WTC11 (cell line): ENCODE measurements at regions not wholly inside any gene's neighbourhood (a gene's known extent, or its start where the extent isn't known, plus 50 kb on each side); places are given as distances from the start of the nearest gene placed in this dataset.

Source experiments
- ATAC-seq: fragments of 200-7000 bp; cut with Tn5 transposase; 2 replicates; pipeline ENCODE4 v1.10.0; 2021; ENCODE audit warnings: mild to moderate bottlenecking, moderate library complexity
- CTCF ChIA-PET: fragments of 300-600 bp; sonication (Branson Sonifier 250); formaldehyde crosslinking; loops from one replicate; lab custom pipeline; 2021; ENCODE audit warnings: antibody characterized with exemption; lab: Charles Lee
- POLR2A ChIA-PET: fragments of 350-600 bp; sonication (Branson Sonifier 250); formaldehyde crosslinking; loops from one replicate; lab custom pipeline; 2021; ENCODE audit warnings: antibody characterized with exemption; lab: Charles Lee
- DNase-seq: peaks from one replicate; pipeline ENCODE4 v3.0.0; 2021; ENCODE audit warnings: low spot score
- H3K27ac Mint-ChIP-seq: 2 replicates; pipeline ENCODE4 v1.8.0; 2021; ENCODE audit warnings: mixed read lengths
- H3K27me3 Mint-ChIP-seq: 2 replicates; pipeline ENCODE4 v1.8.0; 2021; ENCODE audit warnings: low read depth, mild to moderate bottlenecking, moderate library complexity, mixed read lengths
- H3K36me3 Mint-ChIP-seq: 2 replicates; pipeline ENCODE4 v1.8.0; 2021; ENCODE audit warnings: mixed read lengths
- H3K4me1 Mint-ChIP-seq: 2 replicates; pipeline ENCODE4 v1.8.0; 2022; ENCODE audit warnings: mixed read lengths
- H3K4me3 Mint-ChIP-seq: 2 replicates; pipeline ENCODE4 v1.8.0; 2021; ENCODE audit warnings: mild to moderate bottlenecking, moderate library complexity, mixed read lengths
- H3K9me3 Mint-ChIP-seq: 2 replicates; pipeline ENCODE4 v1.8.0; 2021; ENCODE audit warnings: mixed read lengths
- ATF1 ChIP-seq: sonication (generic); formaldehyde crosslinking; IDR thresholded peaks from 2 replicates; pipeline ENCODE4 v1.8.1; 2023; ENCODE audit warnings: mild to moderate bottlenecking, moderate library complexity, missing genetic modification reagents
- CBFB ChIP-seq: sonication (generic); formaldehyde crosslinking; IDR thresholded peaks from 2 replicates; pipeline ENCODE4 v1.8.1; 2022; ENCODE audit warnings: mild to moderate bottlenecking, low read depth, missing genetic modification reagents
- CREM ChIP-seq: sonication (generic); formaldehyde crosslinking; IDR thresholded peaks from 2 replicates; pipeline ENCODE4 v1.8.1; 2022; ENCODE audit warnings: mild to moderate bottlenecking, missing genetic modification reagents, moderate library complexity
- GRHL2 ChIP-seq: fragments of 250-450 bp; sonication (Bioruptor Pico); IDR thresholded peaks from 2 replicates; pipeline ENCODE4 v1.8.0; 2022; ENCODE audit warnings: mild to moderate bottlenecking, moderate library complexity; ENCODE audit not compliant: insufficient replicate concordance, severe bottlenecking
- IRF2 ChIP-seq: sonication (generic); formaldehyde crosslinking; IDR thresholded peaks from 2 replicates; pipeline ENCODE4 v1.8.0; 2022; ENCODE audit warnings: low read depth, missing genetic modification reagents, borderline replicate concordance
- NR2C2 ChIP-seq: sonication (generic); formaldehyde crosslinking; IDR thresholded peaks from 2 replicates; pipeline ENCODE4 v1.8.0; 2022; ENCODE audit warnings: mild to moderate bottlenecking, missing genetic modification reagents
- NR3C1 ChIP-seq: sonication (generic); formaldehyde crosslinking; conservative IDR thresholded peaks from 2 replicates; pipeline ENCODE4 v1.8.1; 2023; ENCODE audit warnings: low read depth, mild to moderate bottlenecking, missing genetic modification reagents
- PRRX2 ChIP-seq: fragments of 250-450 bp; sonication (Bioruptor Pico); IDR thresholded peaks from 2 replicates; pipeline ENCODE4 v1.8.0; 2021; ENCODE audit warnings: mild to moderate bottlenecking
- SMAD4 ChIP-seq: sonication (generic); formaldehyde crosslinking; IDR thresholded peaks from 2 replicates; pipeline ENCODE4 v1.8.0; 2022; ENCODE audit warnings: mild to moderate bottlenecking, missing genetic modification reagents
- SP1 ChIP-seq: sonication (generic); formaldehyde crosslinking; conservative IDR thresholded peaks from 2 replicates; pipeline ENCODE4 v1.8.1; 2022; ENCODE audit warnings: missing genetic modification reagents
- ZNF396 ChIP-seq: fragments of 250-450 bp; sonication (Bioruptor Pico); IDR thresholded peaks from 2 replicates; pipeline ENCODE4 v1.8.0; 2021; ENCODE audit warnings: mild to moderate bottlenecking, moderate library complexity, borderline replicate concordance
- TF ChIP-seq, protein P1 (sequence below): sonication (generic); formaldehyde crosslinking; IDR thresholded peaks from 2 replicates; pipeline ENCODE4 v1.8.0; 2022; ENCODE audit warnings: mild to moderate bottlenecking, missing genetic modification reagents
- TF ChIP-seq, protein P2 (sequence below): sonication (generic); formaldehyde crosslinking; IDR thresholded peaks from 2 replicates; pipeline ENCODE4 v1.8.1; 2022; ENCODE audit warnings: low read depth, missing genetic modification reagents, borderline replicate concordance
- TF ChIP-seq, protein P3 (sequence below): sonication (generic); formaldehyde crosslinking; IDR thresholded peaks from 2 replicates; pipeline ENCODE4 v1.8.0; 2023; ENCODE audit warnings: mild to moderate bottlenecking, missing genetic modification reagents
- TF ChIP-seq, protein P4 (sequence below): fragments of 250-450 bp; sonication (Bioruptor Pico); IDR thresholded peaks from 2 replicates; pipeline ENCODE4 v1.9.0; 2021; ENCODE audit warnings: mild to moderate bottlenecking
- TF ChIP-seq, protein P5 (sequence below): sonication (generic); formaldehyde crosslinking; IDR thresholded peaks from 2 replicates; pipeline ENCODE4 v1.8.1; 2022; ENCODE audit warnings: mild to moderate bottlenecking, missing genetic modification reagents, moderate library complexity, borderline replicate concordance
- TF ChIP-seq, protein P6 (sequence below): sonication (generic); formaldehyde crosslinking; IDR thresholded peaks from 2 replicates; pipeline ENCODE4 v1.8.1; 2023; ENCODE audit warnings: mild to moderate bottlenecking, moderate library complexity, missing genetic modification reagents
- TF ChIP-seq, protein P7 (sequence below): sonication (generic); formaldehyde crosslinking; IDR thresholded peaks from 2 replicates; pipeline ENCODE4 v1.8.1; 2022; ENCODE audit warnings: missing genetic modification reagents, borderline replicate concordance
- TF ChIP-seq, protein P8 (sequence below): sonication (generic); formaldehyde crosslinking; IDR thresholded peaks from 2 replicates; pipeline ENCODE4 v1.8.1; 2022; ENCODE audit warnings: low read depth, mild to moderate bottlenecking, moderate library complexity, missing genetic modification reagents, borderline replicate concordance
- TF ChIP-seq, protein P9 (sequence below): sonication (generic); formaldehyde crosslinking; IDR thresholded peaks from 2 replicates; pipeline ENCODE4 v1.8.1; 2023; ENCODE audit warnings: mild to moderate bottlenecking, missing genetic modification reagents, moderate library complexity

DNA sequence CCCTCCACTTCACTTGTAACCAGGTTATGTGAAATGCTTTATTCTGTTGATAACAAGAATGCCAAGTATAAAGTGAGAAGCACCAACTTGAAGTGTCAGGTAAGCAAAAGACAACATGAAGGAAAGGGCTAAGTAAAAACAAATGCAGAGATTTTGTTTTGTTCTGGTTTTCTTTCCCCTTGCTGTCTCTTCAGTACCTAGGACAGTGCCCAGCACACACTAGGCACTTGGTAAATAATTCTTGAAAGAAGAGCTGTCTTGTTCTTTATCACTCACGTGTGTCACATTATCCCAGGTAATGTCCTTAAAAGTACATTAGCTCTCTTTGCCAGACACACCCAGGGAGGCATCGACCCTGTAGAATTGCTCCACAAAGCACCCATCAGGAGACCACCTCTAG is 350.0 kb upstream of the IRAK1BP1 start:
- no peaks in the 10 kb centered on the region for H3K27me3 Mint-ChIP-seq
- H3K36me3 Mint-ChIP-seq: no peaks in the 10 kb centered on the region
- ATAC-seq: no peak
- TF ChIP-seq IRF2 (no peak), CREM (no peak), NR2C2 (CRISPR knock-in tag) (no peak), PRRX2 (CRISPR knock-in tag) (no peak), SMAD4 (CRISPR knock-in tag) (no peak), GRHL2 (CRISPR knock-in tag) (no peak), ZNF396 (CRISPR knock-in tag) (no peak), NR3C1 (no peak), CBFB (CRISPR knock-in tag) (no peak), SP1 (CRISPR knock-in tag) (no peak), ATF1 (CRISPR knock-in tag) (no peak)
- TF ChIP-seq, protein P1, sequence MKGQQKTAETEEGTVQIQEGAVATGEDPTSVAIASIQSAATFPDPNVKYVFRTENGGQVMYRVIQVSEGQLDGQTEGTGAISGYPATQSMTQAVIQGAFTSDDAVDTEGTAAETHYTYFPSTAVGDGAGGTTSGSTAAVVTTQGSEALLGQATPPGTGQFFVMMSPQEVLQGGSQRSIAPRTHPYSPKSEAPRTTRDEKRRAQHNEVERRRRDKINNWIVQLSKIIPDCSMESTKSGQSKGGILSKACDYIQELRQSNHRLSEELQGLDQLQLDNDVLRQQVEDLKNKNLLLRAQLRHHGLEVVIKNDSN (CRISPR knock-in tag): no peak
- TF ChIP-seq, protein P2, sequence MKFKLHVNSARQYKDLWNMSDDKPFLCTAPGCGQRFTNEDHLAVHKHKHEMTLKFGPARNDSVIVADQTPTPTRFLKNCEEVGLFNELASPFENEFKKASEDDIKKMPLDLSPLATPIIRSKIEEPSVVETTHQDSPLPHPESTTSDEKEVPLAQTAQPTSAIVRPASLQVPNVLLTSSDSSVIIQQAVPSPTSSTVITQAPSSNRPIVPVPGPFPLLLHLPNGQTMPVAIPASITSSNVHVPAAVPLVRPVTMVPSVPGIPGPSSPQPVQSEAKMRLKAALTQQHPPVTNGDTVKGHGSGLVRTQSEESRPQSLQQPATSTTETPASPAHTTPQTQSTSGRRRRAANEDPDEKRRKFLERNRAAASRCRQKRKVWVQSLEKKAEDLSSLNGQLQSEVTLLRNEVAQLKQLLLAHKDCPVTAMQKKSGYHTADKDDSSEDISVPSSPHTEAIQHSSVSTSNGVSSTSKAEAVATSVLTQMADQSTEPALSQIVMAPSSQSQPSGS: no peak
- TF ChIP-seq, protein P3, sequence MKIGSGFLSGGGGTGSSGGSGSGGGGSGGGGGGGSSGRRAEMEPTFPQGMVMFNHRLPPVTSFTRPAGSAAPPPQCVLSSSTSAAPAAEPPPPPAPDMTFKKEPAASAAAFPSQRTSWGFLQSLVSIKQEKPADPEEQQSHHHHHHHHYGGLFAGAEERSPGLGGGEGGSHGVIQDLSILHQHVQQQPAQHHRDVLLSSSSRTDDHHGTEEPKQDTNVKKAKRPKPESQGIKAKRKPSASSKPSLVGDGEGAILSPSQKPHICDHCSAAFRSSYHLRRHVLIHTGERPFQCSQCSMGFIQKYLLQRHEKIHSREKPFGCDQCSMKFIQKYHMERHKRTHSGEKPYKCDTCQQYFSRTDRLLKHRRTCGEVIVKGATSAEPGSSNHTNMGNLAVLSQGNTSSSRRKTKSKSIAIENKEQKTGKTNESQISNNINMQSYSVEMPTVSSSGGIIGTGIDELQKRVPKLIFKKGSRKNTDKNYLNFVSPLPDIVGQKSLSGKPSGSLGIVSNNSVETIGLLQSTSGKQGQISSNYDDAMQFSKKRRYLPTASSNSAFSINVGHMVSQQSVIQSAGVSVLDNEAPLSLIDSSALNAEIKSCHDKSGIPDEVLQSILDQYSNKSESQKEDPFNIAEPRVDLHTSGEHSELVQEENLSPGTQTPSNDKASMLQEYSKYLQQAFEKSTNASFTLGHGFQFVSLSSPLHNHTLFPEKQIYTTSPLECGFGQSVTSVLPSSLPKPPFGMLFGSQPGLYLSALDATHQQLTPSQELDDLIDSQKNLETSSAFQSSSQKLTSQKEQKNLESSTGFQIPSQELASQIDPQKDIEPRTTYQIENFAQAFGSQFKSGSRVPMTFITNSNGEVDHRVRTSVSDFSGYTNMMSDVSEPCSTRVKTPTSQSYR (CRISPR knock-in tag): no peak
- TF ChIP-seq, protein P4, sequence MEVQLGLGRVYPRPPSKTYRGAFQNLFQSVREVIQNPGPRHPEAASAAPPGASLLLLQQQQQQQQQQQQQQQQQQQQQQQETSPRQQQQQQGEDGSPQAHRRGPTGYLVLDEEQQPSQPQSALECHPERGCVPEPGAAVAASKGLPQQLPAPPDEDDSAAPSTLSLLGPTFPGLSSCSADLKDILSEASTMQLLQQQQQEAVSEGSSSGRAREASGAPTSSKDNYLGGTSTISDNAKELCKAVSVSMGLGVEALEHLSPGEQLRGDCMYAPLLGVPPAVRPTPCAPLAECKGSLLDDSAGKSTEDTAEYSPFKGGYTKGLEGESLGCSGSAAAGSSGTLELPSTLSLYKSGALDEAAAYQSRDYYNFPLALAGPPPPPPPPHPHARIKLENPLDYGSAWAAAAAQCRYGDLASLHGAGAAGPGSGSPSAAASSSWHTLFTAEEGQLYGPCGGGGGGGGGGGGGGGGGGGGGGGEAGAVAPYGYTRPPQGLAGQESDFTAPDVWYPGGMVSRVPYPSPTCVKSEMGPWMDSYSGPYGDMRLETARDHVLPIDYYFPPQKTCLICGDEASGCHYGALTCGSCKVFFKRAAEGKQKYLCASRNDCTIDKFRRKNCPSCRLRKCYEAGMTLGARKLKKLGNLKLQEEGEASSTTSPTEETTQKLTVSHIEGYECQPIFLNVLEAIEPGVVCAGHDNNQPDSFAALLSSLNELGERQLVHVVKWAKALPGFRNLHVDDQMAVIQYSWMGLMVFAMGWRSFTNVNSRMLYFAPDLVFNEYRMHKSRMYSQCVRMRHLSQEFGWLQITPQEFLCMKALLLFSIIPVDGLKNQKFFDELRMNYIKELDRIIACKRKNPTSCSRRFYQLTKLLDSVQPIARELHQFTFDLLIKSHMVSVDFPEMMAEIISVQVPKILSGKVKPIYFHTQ: no peak
- TF ChIP-seq, protein P5, sequence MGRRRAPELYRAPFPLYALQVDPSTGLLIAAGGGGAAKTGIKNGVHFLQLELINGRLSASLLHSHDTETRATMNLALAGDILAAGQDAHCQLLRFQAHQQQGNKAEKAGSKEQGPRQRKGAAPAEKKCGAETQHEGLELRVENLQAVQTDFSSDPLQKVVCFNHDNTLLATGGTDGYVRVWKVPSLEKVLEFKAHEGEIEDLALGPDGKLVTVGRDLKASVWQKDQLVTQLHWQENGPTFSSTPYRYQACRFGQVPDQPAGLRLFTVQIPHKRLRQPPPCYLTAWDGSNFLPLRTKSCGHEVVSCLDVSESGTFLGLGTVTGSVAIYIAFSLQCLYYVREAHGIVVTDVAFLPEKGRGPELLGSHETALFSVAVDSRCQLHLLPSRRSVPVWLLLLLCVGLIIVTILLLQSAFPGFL (CRISPR knock-in tag): no peak
- TF ChIP-seq, protein P6, sequence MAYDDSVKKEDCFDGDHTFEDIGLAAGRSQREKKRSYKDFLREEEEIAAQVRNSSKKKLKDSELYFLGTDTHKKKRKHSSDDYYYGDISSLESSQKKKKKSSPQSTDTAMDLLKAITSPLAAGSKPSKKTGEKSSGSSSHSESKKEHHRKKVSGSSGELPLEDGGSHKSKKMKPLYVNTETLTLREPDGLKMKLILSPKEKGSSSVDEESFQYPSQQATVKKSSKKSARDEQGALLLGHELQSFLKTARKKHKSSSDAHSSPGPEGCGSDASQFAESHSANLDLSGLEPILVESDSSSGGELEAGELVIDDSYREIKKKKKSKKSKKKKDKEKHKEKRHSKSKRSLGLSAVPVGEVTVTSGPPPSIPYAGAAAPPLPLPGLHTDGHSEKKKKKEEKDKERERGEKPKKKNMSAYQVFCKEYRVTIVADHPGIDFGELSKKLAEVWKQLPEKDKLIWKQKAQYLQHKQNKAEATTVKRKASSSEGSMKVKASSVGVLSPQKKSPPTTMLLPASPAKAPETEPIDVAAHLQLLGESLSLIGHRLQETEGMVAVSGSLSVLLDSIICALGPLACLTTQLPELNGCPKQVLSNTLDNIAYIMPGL (CRISPR knock-in tag): no peak
- TF ChIP-seq, protein P7, sequence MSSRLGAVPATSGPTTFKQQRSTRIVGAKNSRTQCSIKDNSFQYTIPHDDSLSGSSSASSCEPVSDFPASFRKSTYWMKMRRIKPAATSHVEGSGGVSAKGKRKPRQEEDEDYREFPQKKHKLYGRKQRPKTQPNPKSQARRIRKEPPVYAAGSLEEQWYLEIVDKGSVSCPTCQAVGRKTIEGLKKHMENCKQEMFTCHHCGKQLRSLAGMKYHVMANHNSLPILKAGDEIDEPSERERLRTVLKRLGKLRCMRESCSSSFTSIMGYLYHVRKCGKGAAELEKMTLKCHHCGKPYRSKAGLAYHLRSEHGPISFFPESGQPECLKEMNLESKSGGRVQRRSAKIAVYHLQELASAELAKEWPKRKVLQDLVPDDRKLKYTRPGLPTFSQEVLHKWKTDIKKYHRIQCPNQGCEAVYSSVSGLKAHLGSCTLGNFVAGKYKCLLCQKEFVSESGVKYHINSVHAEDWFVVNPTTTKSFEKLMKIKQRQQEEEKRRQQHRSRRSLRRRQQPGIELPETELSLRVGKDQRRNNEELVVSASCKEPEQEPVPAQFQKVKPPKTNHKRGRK (CRISPR knock-in tag): no peak
- TF ChIP-seq, protein P8, sequence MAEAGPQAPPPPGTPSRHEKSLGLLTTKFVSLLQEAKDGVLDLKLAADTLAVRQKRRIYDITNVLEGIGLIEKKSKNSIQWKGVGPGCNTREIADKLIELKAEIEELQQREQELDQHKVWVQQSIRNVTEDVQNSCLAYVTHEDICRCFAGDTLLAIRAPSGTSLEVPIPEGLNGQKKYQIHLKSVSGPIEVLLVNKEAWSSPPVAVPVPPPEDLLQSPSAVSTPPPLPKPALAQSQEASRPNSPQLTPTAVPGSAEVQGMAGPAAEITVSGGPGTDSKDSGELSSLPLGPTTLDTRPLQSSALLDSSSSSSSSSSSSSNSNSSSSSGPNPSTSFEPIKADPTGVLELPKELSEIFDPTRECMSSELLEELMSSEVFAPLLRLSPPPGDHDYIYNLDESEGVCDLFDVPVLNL (CRISPR knock-in tag): no peak
- TF ChIP-seq, protein P9, sequence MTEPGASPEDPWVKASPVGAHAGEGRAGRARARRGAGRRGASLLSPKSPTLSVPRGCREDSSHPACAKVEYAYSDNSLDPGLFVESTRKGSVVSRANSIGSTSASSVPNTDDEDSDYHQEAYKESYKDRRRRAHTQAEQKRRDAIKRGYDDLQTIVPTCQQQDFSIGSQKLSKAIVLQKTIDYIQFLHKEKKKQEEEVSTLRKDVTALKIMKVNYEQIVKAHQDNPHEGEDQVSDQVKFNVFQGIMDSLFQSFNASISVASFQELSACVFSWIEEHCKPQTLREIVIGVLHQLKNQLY (CRISPR knock-in tag): no peak
- no peak overlapping the region for H3K27ac Mint-ChIP-seq
- no peak overlapping the region for H3K4me3 Mint-ChIP-seq
- ChIA-PET POLR2A (no interaction called here), CTCF (no interaction called here)
- no peaks in the 10 kb centered on the region for H3K4me1 Mint-ChIP-seq
- no peaks in the 10 kb centered on the region for H3K9me3 Mint-ChIP-seq
- no peak for DNase-seq
